ENCODE measurements at regions not wholly inside any gene's neighbourhood (a gene's known extent, or its start where the extent isn't known, plus 50 kb on each side); places are given as distances from the start of the nearest gene placed in this dataset.
"Not testable (repeated sequence)": the region's sequence is repeated elsewhere in the genome, so short reads cannot be mapped to it uniquely, and the experiment has no call there.

- not testable (repeated sequence) for BruUV-seq (replicated peaks)
Observed at GRCh38 chr6:78758297-78758798, 109.0 kb upstream of the IRAK1BP1 start.

More at GRCh38 chr6:78758297-78758798, 109.0 kb upstream of the IRAK1BP1 start:
- H3K4me2 ChIP-seq (ENCODE audit: low read depth, low read length); H3K79me1 ChIP-seq (ENCODE audit: low read depth in 1 of 2, low read length in 2 of 2); H2AFZ ChIP-seq (replicated peaks; ENCODE audit: low read length, poor library complexity); H4K5ac ChIP-seq (ENCODE audit: low read depth, low read length); CTCF ChIA-PET; H3K14ac ChIP-seq (replicated peaks; ENCODE audit: low read depth, low read length); intact Hi-C loops (cut with micrococcal nuclease); H2BK5ac ChIP-seq (ENCODE audit: low read depth, low read length, poor library complexity, severe bottlenecking); H3K36me3 ChIP-seq (ENCODE audit: control insufficient read depth, insufficient read depth, low read length); in situ Hi-C loops (cut with MboI; ENCODE audit: low sequenced_read_pairs); H3K27ac ChIP-seq (ENCODE audit: insufficient read depth, low read length); dilution Hi-C loops (cut with HindIII; ENCODE audit: low sequenced_read_pairs, unreplicated experiment); POLR2A ChIA-PET (ENCODE audit: unreplicated experiment); H3K18ac ChIP-seq (ENCODE audit: low read depth, low read length); H3K9ac ChIP-seq (ENCODE audit: low read depth, low read length); H3K9me3 ChIP-seq (ENCODE audit: control insufficient read depth, insufficient read depth, low read length); H4K20me1 ChIP-seq (ENCODE audit: insufficient read depth, low read length); H3K27me3 ChIP-seq (ENCODE audit: control insufficient read depth, insufficient read depth, low read length); H3K4ac ChIP-seq (ENCODE audit: low read depth, low read length); H3K4me3 ChIP-seq (ENCODE audit: insufficient read depth, low read depth, low read length); H3K9me1 ChIP-seq (ENCODE audit: insufficient read depth, low read length); H3K23ac ChIP-seq (ENCODE audit: low read depth, low read length); H2BK20ac ChIP-seq (ENCODE audit: low read depth, low read length); H2AK9ac ChIP-seq (replicated peaks; ENCODE audit: low read depth, low read length, poor library complexity); H3K56ac ChIP-seq (ENCODE audit: extremely low read depth, insufficient read depth, low read length); ATAC-seq (ENCODE audit: low read depth); H2BK120ac ChIP-seq (ENCODE audit: low read depth, low read length); H4K91ac ChIP-seq (ENCODE audit: insufficient read depth, low read depth, low read length); DNase-seq; H2AK5ac ChIP-seq (ENCODE audit: low read depth, low read length); H3K4me1 ChIP-seq (ENCODE audit: control insufficient read depth, insufficient read depth, low read length); H2BK15ac ChIP-seq (ENCODE audit: low read depth, low read length); H4K8ac ChIP-seq (ENCODE audit: low read depth in 2 of 2, low read length in 2 of 2): not testable (repeated sequence)
- WGBS, 2 experiments (ENCODE audit: extremely low coverage in 2 of 2, insufficient read length in 1 of 2) = 57% methylated on average over 9 of the region's 13 CpGs; no CpG with 5 or more reads in 1 of the 2 experiments

Measured in IMR-90 (cell line).